ENCODE measurements at regions not wholly inside any gene's neighbourhood (a gene's known extent, or its start where the extent isn't known, plus 50 kb on each side); places are given as distances from the start of the nearest gene placed in this dataset.

DNA sequence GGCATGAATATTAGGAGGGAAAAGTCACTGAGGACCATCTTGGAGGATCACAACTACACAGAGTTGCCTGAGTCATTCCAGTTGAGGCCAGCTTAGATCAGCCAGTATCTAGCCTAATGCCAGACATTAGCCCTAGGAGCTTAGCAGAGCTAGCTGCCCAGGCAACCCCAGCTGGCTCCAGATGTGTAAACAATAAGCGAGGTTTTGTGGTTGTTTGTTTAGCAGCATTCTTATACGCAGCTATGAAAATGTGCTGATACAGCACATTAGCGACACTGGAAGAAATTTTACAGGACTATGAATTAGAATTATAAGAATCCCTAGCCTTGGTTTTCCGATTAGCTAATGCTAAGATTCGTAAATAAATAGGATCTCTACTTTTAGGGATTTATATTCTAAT lies 59.3 kb downstream of the BTBD3 start:
- Mint-ChIP-seq H3K4me1 (ENCODE audit: low read depth) (no peaks in the 10 kb centered on the region), H3K27ac (no peak overlapping the region), H3K4me3 (no peak overlapping the region), H3K9me3 (no peaks in the 10 kb centered on the region), H3K27me3 (no peaks in the 10 kb centered on the region), H3K36me3 (ENCODE audit: low read depth) (no peaks in the 10 kb centered on the region)
- intact Hi-C loops (cut with micrococcal nuclease) = no loop called here

DNA sequence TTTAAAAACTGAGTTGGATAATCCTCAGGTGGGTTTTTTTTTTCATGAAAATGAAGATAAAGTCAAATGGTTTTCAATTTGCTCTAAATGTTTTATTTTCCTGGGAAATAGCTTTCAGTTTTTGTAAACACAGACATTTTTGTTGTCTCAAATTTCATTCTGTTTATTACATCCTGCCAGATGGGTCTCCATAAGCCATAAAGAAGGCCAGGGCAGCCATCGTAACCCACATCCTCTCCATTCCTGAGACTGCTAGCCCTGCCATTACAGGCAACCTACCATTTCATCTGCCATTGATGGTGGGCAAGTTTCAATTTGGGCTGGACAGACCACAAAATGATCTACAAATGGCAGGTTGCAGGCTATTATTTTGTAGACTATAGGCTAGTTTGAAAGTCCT lies 60.8 kb downstream of the BTBD3 start:
- H3K4me3 Mint-ChIP-seq = no peak overlapping the region
- no peaks in the 10 kb centered on the region for H3K36me3 Mint-ChIP-seq (ENCODE audit: low read depth)
- H3K27me3 Mint-ChIP-seq = no peaks in the 10 kb centered on the region
- H3K27ac Mint-ChIP-seq = no peak overlapping the region
- H3K4me1 Mint-ChIP-seq (ENCODE audit: low read depth) = no peaks in the 10 kb centered on the region
- intact Hi-C loops (cut with micrococcal nuclease) = no loop called here
- H3K9me3 Mint-ChIP-seq = no peaks in the 10 kb centered on the region

DNA sequence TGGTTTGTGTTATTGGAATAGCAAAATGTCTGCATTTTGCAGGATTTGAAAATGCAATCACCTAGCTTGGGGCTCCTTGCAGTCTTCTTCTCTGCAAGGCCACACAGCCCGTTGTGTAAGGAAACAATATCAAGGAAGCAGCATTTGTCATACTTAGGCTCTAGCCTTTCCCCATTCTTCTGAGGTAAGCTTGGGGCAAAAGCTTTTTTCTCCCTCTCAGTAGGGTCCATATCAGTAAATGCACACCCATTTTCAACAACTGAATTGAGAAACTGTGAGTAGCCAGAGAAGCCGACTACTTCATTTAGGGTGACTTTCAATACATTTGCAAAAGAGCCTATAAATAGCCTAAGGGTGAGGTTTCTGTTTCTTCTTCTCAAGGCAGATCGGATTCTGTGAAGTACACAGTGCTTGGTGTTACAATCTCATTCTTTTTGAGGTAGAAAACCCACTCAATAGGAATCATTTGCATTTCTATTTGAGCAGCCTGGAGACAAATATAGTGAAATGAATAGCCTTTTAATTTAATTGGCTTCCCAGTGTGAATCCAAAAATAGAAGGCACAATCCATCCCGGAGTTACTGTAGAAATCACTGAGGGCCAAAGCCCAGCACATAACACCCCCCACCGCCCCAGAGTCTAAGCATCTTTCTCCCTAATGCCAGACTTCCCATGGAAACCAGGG lies 61.8 kb downstream of the BTBD3 start:
- H3K27ac Mint-ChIP-seq = no peak overlapping the region
- H3K27me3 Mint-ChIP-seq = peaks cover 2% of the 10 kb centered on the region
- intact Hi-C loops (cut with micrococcal nuclease) = no loop called here
- no peak overlapping the region for H3K4me3 Mint-ChIP-seq
- H3K9me3 Mint-ChIP-seq = no peaks in the 10 kb centered on the region
- H3K4me1 Mint-ChIP-seq (ENCODE audit: low read depth) = no peaks in the 10 kb centered on the region
- H3K36me3 Mint-ChIP-seq (ENCODE audit: low read depth) = no peaks in the 10 kb centered on the region

DNA sequence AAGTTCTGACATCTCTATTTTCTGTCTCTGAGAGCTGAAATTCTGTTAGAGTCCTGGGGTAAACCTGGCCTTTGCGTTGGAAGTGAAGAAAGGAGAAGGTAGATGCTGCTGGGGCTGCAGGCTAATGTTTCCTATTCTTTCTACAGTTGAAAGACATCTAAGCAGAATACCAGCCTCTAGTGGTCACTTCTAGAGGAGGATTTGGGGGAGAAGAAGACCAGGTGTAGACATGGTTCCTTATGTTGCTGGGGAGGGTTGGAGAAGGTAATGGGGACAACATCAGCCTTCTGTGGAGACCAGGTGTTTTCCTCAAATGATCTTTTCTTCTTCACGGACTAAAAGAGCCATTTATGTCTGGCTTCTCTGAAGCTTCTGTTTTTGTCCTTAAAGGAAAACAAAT lies 62.6 kb downstream of the BTBD3 start:
- no peak overlapping the region for H3K4me3 Mint-ChIP-seq
- no peaks in the 10 kb centered on the region for H3K4me1 Mint-ChIP-seq (ENCODE audit: low read depth)
- peaks cover 2% of the 10 kb centered on the region for H3K27me3 Mint-ChIP-seq
- H3K27ac Mint-ChIP-seq = no peak overlapping the region
- H3K9me3 Mint-ChIP-seq = no peaks in the 10 kb centered on the region
- intact Hi-C loops (cut with micrococcal nuclease) = no loop called here
- no peaks in the 10 kb centered on the region for H3K36me3 Mint-ChIP-seq (ENCODE audit: low read depth)

DNA sequence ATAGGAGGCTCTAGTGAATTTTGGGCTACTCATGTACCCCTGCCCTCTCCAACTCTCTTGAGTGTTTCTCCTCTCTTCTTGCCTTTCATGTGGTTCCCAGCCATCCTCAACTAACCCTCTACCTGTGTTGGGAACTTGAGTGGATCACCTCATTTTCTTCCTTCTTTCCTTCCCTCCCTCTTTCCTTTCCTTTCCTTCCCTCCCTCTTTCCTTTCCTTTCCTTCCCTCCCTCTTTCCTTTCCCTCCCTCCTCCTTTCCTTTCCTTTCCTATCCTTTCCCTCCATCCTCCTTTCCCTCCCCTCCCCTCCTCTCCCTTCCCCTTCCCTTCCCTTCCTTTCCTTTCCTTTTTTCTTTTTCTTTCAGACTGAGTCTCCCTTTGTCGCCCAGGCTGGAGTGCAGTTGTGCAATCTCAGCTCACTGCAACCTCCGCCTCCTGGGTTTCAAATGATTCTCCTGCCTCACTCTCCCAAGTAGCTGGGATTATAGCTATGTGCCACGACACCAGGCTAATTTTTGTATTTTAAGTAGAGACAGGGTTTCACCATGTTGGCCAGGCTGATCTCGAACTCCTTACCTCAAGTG lies 63.8 kb downstream of the BTBD3 start:
- no peaks in the 10 kb centered on the region for H3K4me1 Mint-ChIP-seq (ENCODE audit: low read depth)
- no peak overlapping the region for H3K27ac Mint-ChIP-seq
- H3K36me3 Mint-ChIP-seq (ENCODE audit: low read depth) = no peaks in the 10 kb centered on the region
- intact Hi-C loops (cut with micrococcal nuclease) = no loop called here
- H3K27me3 Mint-ChIP-seq = peaks cover 2% of the 10 kb centered on the region
- H3K9me3 Mint-ChIP-seq = no peaks in the 10 kb centered on the region
- H3K4me3 Mint-ChIP-seq = no peak overlapping the region

DNA sequence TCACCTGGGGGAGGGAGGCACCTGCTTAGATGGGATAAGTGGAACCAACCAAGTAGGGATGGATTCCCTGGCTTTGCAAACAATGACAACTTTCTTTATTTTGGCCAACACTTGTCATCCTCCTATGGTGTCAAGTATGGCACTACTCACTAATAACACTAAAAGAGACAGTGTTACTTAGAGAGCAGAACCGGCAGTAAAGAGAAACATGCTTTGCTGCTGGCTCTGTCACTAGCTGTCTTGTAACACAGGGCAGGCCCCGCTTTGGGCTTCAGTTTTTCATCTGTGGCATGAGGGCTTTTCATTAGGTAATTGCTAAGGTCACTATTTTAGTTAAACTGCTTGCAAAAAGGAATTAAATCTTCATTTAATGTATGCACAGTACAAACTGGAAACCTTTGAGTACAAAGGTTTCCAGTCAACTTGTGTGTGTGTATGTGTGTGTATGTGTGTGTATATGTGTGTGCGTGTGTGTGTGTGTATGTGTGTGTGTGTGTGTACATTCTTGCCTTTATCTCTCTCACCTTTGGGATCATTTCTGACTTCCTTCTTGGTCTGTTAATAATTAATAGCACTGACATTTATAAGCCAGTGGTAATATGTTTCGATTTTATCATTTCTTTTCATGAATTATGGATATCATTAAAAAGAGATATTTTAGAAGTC lies 64.7 kb downstream of the BTBD3 start:
- no peaks in the 10 kb centered on the region for H3K9me3 Mint-ChIP-seq
- H3K36me3 Mint-ChIP-seq (ENCODE audit: low read depth) = no peaks in the 10 kb centered on the region
- H3K4me1 Mint-ChIP-seq (ENCODE audit: low read depth) = no peaks in the 10 kb centered on the region
- H3K27ac Mint-ChIP-seq = no peak overlapping the region
- H3K27me3 Mint-ChIP-seq = peaks cover 2% of the 10 kb centered on the region
- no peak overlapping the region for H3K4me3 Mint-ChIP-seq
- intact Hi-C loops (cut with micrococcal nuclease) = no loop called here

DNA sequence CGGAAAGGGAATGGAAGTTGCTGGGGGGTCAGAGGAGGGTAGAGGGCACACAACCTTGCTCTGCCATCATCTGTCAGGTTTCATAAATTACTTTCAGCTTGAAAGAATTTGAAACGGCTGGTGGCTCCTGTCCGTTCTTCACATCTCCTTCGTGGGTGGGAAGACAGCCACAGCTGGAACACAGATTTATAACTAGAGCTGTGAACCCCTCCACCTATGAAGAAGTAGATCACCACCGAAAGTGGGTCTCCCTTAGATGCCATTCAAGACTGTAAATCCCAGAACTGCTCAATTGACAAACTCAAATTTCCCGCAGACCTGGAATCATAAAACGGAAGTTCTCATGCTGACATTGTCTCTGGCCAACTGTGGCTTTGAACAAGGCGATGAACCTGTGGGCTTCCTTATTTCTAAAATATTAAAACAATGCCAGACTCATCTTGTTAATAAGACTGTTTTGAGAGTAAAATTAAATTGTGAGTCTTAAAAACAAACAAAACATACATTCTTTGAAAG lies 65.3 kb downstream of the BTBD3 start:
- intact Hi-C loops (cut with micrococcal nuclease) = no loop called here
- H3K27ac Mint-ChIP-seq = no peak overlapping the region
- no peak overlapping the region for H3K4me3 Mint-ChIP-seq
- no peaks in the 10 kb centered on the region for H3K4me1 Mint-ChIP-seq (ENCODE audit: low read depth)
- H3K27me3 Mint-ChIP-seq = peaks cover 2% of the 10 kb centered on the region
- H3K36me3 Mint-ChIP-seq (ENCODE audit: low read depth) = no peaks in the 10 kb centered on the region
- no peaks in the 10 kb centered on the region for H3K9me3 Mint-ChIP-seq

DNA sequence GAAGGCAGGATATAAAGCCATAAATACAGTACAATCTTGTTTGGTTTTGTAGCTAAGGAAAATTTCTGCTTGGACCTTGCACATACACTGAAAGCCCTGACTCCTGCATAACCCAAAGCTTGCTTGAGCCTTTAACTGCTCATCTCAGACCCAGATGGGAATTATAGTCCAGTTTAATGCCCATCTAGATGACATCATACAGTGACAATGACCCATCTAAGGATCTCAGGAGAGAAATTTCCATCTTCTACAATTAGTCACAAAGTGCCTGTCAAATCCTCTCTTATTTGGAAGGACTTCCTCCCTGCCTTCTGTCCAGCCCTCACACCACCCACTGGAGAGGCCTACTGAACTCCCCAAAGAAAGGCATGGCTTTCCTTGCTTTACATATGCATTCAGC lies 69.3 kb downstream of the BTBD3 start:
- no peaks in the 10 kb centered on the region for H3K9me3 Mint-ChIP-seq
- no peak overlapping the region for H3K4me3 Mint-ChIP-seq
- no peaks in the 10 kb centered on the region for H3K4me1 Mint-ChIP-seq (ENCODE audit: low read depth)
- intact Hi-C loops (cut with micrococcal nuclease) = no loop called here
- no peaks in the 10 kb centered on the region for H3K36me3 Mint-ChIP-seq (ENCODE audit: low read depth)
- H3K27ac Mint-ChIP-seq = no peak overlapping the region
- peaks cover 2% of the 10 kb centered on the region for H3K27me3 Mint-ChIP-seq

DNA sequence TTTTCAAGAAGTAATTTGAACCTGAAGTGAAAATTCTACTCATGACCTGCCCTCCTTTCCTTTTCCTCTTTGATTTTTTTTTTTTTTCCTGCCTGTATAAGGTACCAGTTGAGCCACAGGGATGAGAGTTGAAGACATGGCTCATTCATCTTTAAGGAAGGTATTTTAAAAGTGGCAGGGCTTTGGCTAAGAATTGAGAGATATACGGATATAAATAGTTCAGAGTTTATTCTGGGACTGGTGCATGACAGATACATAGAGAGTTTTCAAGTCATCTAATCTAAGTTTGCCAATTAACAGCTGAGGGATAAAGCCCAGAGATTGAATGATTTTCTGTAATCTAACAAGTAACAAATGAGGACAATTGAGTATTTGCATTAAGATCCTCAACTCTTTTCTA lies 69.8 kb downstream of the BTBD3 start:
- H3K36me3 Mint-ChIP-seq (ENCODE audit: low read depth) = no peaks in the 10 kb centered on the region
- no peaks in the 10 kb centered on the region for H3K9me3 Mint-ChIP-seq
- no peak overlapping the region for H3K4me3 Mint-ChIP-seq
- H3K27ac Mint-ChIP-seq = no peak overlapping the region
- intact Hi-C loops (cut with micrococcal nuclease) = no loop called here
- H3K4me1 Mint-ChIP-seq (ENCODE audit: low read depth) = no peaks in the 10 kb centered on the region
- H3K27me3 Mint-ChIP-seq = peaks cover 2% of the 10 kb centered on the region

DNA sequence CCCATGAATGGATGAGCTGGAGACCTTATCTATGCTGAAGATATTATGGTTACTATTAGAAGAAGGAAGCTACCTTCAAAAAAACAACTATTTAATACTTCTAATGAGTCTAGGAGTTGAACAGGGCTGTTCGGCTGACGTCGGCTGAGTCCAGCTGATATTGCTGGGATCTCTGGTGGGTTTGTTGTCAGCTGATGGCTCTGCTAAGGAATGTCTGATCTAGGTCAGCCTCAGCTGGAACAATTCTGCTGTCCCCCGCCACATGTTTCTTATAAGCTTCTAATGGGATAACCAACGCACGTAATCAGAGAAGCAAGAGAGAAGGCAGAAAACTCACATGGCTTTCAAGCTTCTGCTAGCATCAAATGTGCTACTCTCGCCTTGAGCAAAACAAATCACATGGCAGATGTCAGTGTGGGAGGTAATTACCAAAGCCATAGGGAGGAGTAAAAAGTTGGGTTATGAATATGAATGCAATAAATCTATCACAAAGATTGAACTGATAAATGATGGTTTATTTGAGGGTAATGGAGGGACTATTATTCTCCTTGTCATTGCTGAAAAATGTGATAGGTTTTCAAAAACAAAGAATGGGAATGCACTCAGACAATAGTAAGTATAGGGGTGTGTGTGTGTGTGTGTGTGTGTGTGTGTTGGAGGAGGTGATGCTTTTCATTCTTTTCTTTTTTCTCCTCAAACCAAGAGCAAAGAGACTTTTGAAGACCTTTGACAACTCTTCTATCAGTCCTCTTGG lies 71.5 kb downstream of the BTBD3 start:
- no peaks in the 10 kb centered on the region for H3K9me3 Mint-ChIP-seq
- H3K4me1 Mint-ChIP-seq (ENCODE audit: low read depth) = no peaks in the 10 kb centered on the region
- H3K4me3 Mint-ChIP-seq = no peak overlapping the region
- intact Hi-C loops (cut with micrococcal nuclease) = no loop called here
- H3K27me3 Mint-ChIP-seq = no peaks in the 10 kb centered on the region
- H3K27ac Mint-ChIP-seq = no peak overlapping the region
- H3K36me3 Mint-ChIP-seq (ENCODE audit: low read depth) = no peaks in the 10 kb centered on the region

DNA sequence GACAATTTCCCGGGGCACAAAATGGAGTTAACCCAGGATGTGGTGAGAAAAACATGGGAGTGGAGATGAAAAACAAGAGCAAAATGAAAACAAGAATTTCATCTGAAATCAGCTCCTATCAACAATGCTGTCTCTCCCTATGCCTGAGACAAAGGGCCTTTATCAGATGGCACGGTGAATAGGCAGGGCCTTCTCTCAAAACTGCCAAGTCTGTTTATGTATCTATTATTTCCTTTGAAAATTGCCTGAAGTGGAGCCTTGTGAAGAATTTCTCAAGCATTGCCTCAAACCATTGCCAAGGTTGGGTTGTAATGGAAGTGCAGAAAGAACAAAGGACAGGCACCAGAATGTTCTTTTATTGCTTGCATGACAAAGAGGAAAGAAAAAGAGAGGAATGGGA lies 74.7 kb downstream of the BTBD3 start:
- H3K4me1 Mint-ChIP-seq (ENCODE audit: low read depth) = no peaks in the 10 kb centered on the region
- no peaks in the 10 kb centered on the region for H3K9me3 Mint-ChIP-seq
- no peak overlapping the region for H3K4me3 Mint-ChIP-seq

DNA sequence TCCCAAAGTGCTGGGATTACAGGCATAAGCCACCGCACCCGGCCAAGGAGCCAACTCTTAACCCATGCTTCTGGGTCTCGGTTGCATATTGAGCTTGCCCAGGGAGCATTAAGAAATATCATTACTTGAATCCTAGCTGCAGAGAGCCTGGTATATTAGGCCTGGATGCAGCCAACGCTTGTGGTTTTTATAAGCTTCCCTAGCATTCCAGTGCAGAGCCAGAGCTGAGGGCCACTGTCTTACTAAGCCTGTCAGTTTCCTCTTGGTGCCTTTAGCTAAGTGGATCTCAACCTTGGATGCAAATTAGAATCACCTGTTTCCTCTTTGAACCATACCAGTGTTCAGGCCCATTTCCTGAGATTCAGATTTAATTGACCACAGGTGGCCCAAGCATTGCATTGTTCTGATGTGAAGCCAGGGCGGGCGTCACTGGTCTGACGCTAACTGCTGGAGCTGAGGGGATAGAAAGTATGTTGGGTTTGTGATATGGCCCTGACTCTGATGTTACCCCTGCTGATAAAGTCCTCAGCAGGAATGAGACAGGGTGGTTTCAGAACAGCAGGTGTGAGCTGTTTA lies 76.3 kb downstream of the BTBD3 start:
- H3K4me1 Mint-ChIP-seq (ENCODE audit: low read depth) = no peaks in the 10 kb centered on the region
- no peak overlapping the region for H3K4me3 Mint-ChIP-seq

More for the DNA sequence above, 74.7 kb downstream of the BTBD3 start:
- Mint-ChIP-seq H3K27me3 (no peaks in the 10 kb centered on the region), H3K36me3 (ENCODE audit: low read depth) (no peaks in the 10 kb centered on the region), H3K27ac (no peak overlapping the region)
- intact Hi-C loops (cut with micrococcal nuclease) = no loop called here

DNA sequence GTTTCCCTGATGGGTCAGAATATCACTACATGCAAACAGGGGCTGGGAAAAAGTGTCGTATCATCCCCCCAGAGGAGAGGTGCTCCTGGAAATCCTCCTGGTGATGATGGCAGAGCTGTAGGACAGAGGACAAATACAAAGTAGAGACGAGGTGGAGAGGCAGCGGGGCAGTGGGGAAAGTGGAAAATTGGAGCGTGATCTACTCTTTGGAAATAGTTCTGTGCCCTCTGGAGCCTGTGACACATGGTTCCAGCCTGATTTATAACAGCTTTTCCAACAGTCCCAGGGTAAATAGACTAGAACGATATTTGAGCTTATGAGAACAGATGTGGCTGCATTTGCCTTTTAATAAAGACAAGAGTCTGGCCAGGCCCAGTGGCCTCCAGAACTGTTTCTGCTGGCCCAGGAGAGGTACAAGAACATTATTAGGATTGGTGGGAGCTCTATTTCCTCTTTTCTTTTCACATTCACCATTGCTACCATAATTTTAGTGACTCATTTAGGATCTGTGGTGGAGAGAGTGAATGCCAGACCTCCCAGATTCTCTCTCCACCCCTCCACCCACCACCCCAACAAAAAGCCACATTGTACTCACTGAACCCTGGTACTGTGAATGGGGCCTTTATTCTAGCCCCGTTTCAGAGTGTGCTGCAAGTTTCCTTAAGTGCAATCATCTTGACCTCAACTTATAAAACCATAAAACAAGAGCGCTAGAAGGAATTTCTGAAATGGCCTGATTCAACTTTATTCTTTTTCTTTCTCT lies 78.3 kb downstream of the BTBD3 start:
- H3K27ac Mint-ChIP-seq = no peak overlapping the region
- intact Hi-C loops (cut with micrococcal nuclease) = no loop called here
- H3K4me3 Mint-ChIP-seq = no peak overlapping the region
- H3K4me1 Mint-ChIP-seq (ENCODE audit: low read depth) = no peaks in the 10 kb centered on the region
- H3K9me3 Mint-ChIP-seq = no peaks in the 10 kb centered on the region
- H3K27me3 Mint-ChIP-seq = no peaks in the 10 kb centered on the region
- H3K36me3 Mint-ChIP-seq (ENCODE audit: low read depth) = no peaks in the 10 kb centered on the region

More for the DNA sequence above, 76.3 kb downstream of the BTBD3 start:
- Mint-ChIP-seq H3K36me3 (ENCODE audit: low read depth) (no peaks in the 10 kb centered on the region), H3K27ac (no peak overlapping the region), H3K27me3 (no peaks in the 10 kb centered on the region), H3K9me3 (no peaks in the 10 kb centered on the region)
- intact Hi-C loops (cut with micrococcal nuclease) = no loop called here
